Loucy (cell line): ENCODE measurements at regions not wholly inside any gene's neighbourhood (a gene's known extent, or its start where the extent isn't known, plus 50 kb on each side); places are given as distances from the start of the nearest gene placed in this dataset.

Experiments used
- EZH2phosphoT487 ChIP-seq: fragments of 200-600 bp; IDR thresholded peaks from 2 replicates; pipeline ENCODE4 v1.6.1; 2018; ENCODE audit warnings: antibody characterized with exemption, mild to moderate bottlenecking, moderate library complexity, borderline replicate concordance
- TF ChIP-seq, protein P1 (sequence below): fragments of 200-600 bp; sonication (generic); conservative IDR thresholded peaks from 2 replicates; pipeline ENCODE4 v1.5.1; 2014; ENCODE audit warnings: mild to moderate bottlenecking, antibody characterized with exemption, low read length

DNA sequence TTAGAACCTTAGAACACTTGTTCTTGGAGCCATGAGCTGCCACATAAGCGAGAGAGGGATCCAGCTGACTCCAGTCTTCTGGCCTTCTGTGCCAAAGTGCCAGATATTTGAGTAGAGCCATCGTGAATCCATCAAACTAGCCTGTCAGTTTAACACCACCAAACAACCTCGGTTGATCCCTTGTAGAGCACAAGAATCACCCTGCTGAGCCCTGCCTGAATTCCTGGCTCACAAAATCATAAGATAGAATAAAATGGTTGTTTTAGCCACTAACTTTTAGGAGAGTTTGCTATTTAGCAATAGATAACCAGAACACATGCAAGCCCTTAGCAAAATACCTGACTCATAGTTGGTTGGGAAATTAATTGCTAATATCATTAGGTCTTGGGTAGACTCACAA is 407.6 kb upstream of the PROK2 start:
- TF ChIP-seq, protein P1, sequence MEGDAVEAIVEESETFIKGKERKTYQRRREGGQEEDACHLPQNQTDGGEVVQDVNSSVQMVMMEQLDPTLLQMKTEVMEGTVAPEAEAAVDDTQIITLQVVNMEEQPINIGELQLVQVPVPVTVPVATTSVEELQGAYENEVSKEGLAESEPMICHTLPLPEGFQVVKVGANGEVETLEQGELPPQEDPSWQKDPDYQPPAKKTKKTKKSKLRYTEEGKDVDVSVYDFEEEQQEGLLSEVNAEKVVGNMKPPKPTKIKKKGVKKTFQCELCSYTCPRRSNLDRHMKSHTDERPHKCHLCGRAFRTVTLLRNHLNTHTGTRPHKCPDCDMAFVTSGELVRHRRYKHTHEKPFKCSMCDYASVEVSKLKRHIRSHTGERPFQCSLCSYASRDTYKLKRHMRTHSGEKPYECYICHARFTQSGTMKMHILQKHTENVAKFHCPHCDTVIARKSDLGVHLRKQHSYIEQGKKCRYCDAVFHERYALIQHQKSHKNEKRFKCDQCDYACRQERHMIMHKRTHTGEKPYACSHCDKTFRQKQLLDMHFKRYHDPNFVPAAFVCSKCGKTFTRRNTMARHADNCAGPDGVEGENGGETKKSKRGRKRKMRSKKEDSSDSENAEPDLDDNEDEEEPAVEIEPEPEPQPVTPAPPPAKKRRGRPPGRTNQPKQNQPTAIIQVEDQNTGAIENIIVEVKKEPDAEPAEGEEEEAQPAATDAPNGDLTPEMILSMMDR: no peak
- no peak for TF ChIP-seq EZH2phosphoT487
